WTC11 (cell line): ENCODE measurements at regions not wholly inside any gene's neighbourhood (a gene's known extent, or its start where the extent isn't known, plus 50 kb on each side); places are given as distances from the start of the nearest gene placed in this dataset.

ENCODE experiments used
- ATAC-seq: fragments of 200-7000 bp; cut with Tn5 transposase; 2 replicates; pipeline ENCODE4 v1.10.0; 2021; ENCODE audit warnings: mild to moderate bottlenecking, moderate library complexity
- CTCF ChIA-PET: fragments of 300-600 bp; sonication (Branson Sonifier 250); formaldehyde crosslinking; loops from one replicate; lab custom pipeline; 2021; ENCODE audit warnings: antibody characterized with exemption; lab: Charles Lee
- POLR2A ChIA-PET: fragments of 350-600 bp; sonication (Branson Sonifier 250); formaldehyde crosslinking; loops from one replicate; lab custom pipeline; 2021; ENCODE audit warnings: antibody characterized with exemption; lab: Charles Lee
- DNase-seq: peaks from one replicate; pipeline ENCODE4 v3.0.0; 2021; ENCODE audit warnings: low spot score
- H3K27ac Mint-ChIP-seq: 2 replicates; pipeline ENCODE4 v1.8.0; 2021; ENCODE audit warnings: mixed read lengths
- H3K27me3 Mint-ChIP-seq: 2 replicates; pipeline ENCODE4 v1.8.0; 2021; ENCODE audit warnings: low read depth, mild to moderate bottlenecking, moderate library complexity, mixed read lengths
- H3K36me3 Mint-ChIP-seq: 2 replicates; pipeline ENCODE4 v1.8.0; 2021; ENCODE audit warnings: mixed read lengths
- H3K4me1 Mint-ChIP-seq: 2 replicates; pipeline ENCODE4 v1.8.0; 2022; ENCODE audit warnings: mixed read lengths
- H3K4me3 Mint-ChIP-seq: 2 replicates; pipeline ENCODE4 v1.8.0; 2021; ENCODE audit warnings: mild to moderate bottlenecking, moderate library complexity, mixed read lengths
- H3K9me3 Mint-ChIP-seq: 2 replicates; pipeline ENCODE4 v1.8.0; 2021; ENCODE audit warnings: mixed read lengths
- ARID4B ChIP-seq: sonication (generic); formaldehyde crosslinking; IDR thresholded peaks from 2 replicates; pipeline ENCODE4 v1.8.0; 2023; ENCODE audit warnings: missing genetic modification reagents, mild to moderate bottlenecking, borderline replicate concordance
- CDX4 ChIP-seq: fragments of 250-450 bp; sonication (Bioruptor Pico); IDR thresholded peaks from 2 replicates; pipeline ENCODE4 v1.9.0; 2021; ENCODE audit warnings: moderate library complexity, mild to moderate bottlenecking, inconsistent platforms, borderline replicate concordance
- E2F4 ChIP-seq: sonication (generic); formaldehyde crosslinking; IDR thresholded peaks from 2 replicates; pipeline ENCODE4 v1.8.1; 2022; ENCODE audit warnings: low read depth, mild to moderate bottlenecking, moderate library complexity, missing genetic modification reagents, borderline replicate concordance
- EMX1 ChIP-seq: fragments of 250-450 bp; sonication (Bioruptor Pico); IDR thresholded peaks from 2 replicates; pipeline ENCODE4 v1.8.0; 2021; ENCODE audit warnings: mild to moderate bottlenecking
- FOXK1 ChIP-seq: sonication (generic); formaldehyde crosslinking; IDR thresholded peaks from 2 replicates; pipeline ENCODE4 v1.8.0; 2022; ENCODE audit warnings: mild to moderate bottlenecking, moderate library complexity, missing genetic modification reagents
- GTF2I ChIP-seq: fragments of 250-450 bp; sonication (Bioruptor Pico); conservative IDR thresholded peaks from 2 replicates; pipeline ENCODE4 v1.4.0; 2021; ENCODE audit warnings: mild to moderate bottlenecking
- JUN ChIP-seq: sonication (generic); formaldehyde crosslinking; IDR thresholded peaks from 2 replicates; pipeline ENCODE4 v1.8.0; 2023; ENCODE audit warnings: mild to moderate bottlenecking, missing genetic modification reagents
- NFATC4 ChIP-seq: fragments of 250-450 bp; sonication (Bioruptor Pico); IDR thresholded peaks from 2 replicates; pipeline ENCODE4 v1.9.0; 2021; ENCODE audit warnings: mild to moderate bottlenecking
- NR2C2 ChIP-seq: sonication (generic); formaldehyde crosslinking; IDR thresholded peaks from 2 replicates; pipeline ENCODE4 v1.8.0; 2022; ENCODE audit warnings: mild to moderate bottlenecking, missing genetic modification reagents
- OVOL2 ChIP-seq: fragments of 250-450 bp; sonication (Bioruptor Pico); IDR thresholded peaks from 2 replicates; pipeline ENCODE4 v1.9.0; 2021; ENCODE audit warnings: mild to moderate bottlenecking, borderline replicate concordance
- PRDM15 ChIP-seq: sonication (generic); formaldehyde crosslinking; IDR thresholded peaks from 2 replicates; pipeline ENCODE4 v1.8.0; 2022; ENCODE audit warnings: missing genetic modification reagents
- SP1 ChIP-seq: sonication (generic); formaldehyde crosslinking; conservative IDR thresholded peaks from 2 replicates; pipeline ENCODE4 v1.8.1; 2022; ENCODE audit warnings: missing genetic modification reagents
- TEAD4 ChIP-seq: sonication (generic); formaldehyde crosslinking; IDR thresholded peaks from 2 replicates; pipeline ENCODE4 v1.8.0; 2022; ENCODE audit warnings: mild to moderate bottlenecking, missing genetic modification reagents
- ZNF138 ChIP-seq: sonication (generic); formaldehyde crosslinking; conservative IDR thresholded peaks from 2 replicates; pipeline ENCODE4 v1.8.1; 2022; ENCODE audit warnings: mild to moderate bottlenecking, moderate library complexity, missing genetic modification reagents
- ZNF219 ChIP-seq: sonication (generic); formaldehyde crosslinking; IDR thresholded peaks from 2 replicates; pipeline ENCODE4 v1.8.0; 2023; ENCODE audit warnings: missing genetic modification reagents, mild to moderate bottlenecking, borderline replicate concordance
- ZNF232 ChIP-seq: sonication (generic); formaldehyde crosslinking; IDR thresholded peaks from 2 replicates; pipeline ENCODE4 v1.8.0; 2022; ENCODE audit warnings: mild to moderate bottlenecking, missing genetic modification reagents
- ZNF396 ChIP-seq: fragments of 250-450 bp; sonication (Bioruptor Pico); IDR thresholded peaks from 2 replicates; pipeline ENCODE4 v1.8.0; 2021; ENCODE audit warnings: mild to moderate bottlenecking, moderate library complexity, borderline replicate concordance
- TF ChIP-seq, protein P1 (sequence below): sonication (generic); formaldehyde crosslinking; IDR thresholded peaks from 2 replicates; pipeline ENCODE4 v1.8.1; 2023; ENCODE audit warnings: mild to moderate bottlenecking, missing genetic modification reagents
- TF ChIP-seq, protein P2 (sequence below): sonication (generic); formaldehyde crosslinking; IDR thresholded peaks from 2 replicates; pipeline ENCODE4 v1.8.1; 2023; ENCODE audit warnings: mild to moderate bottlenecking, missing genetic modification reagents, moderate library complexity
- TF ChIP-seq, protein P3 (sequence below): sonication (generic); formaldehyde crosslinking; IDR thresholded peaks from 2 replicates; pipeline ENCODE4 v1.8.1; 2023; ENCODE audit warnings: mild to moderate bottlenecking, moderate library complexity, missing genetic modification reagents

- TF ChIP-seq FOXK1 (CRISPR knock-in tag) = no peak
- TF ChIP-seq NR2C2 (CRISPR knock-in tag) = no peak
- no peak for TF ChIP-seq PRDM15 (CRISPR knock-in tag)
- no peak for TF ChIP-seq EMX1 (CRISPR knock-in tag)
- TF ChIP-seq TEAD4 = no peak
- no peak for TF ChIP-seq ZNF396 (CRISPR knock-in tag)
- TF ChIP-seq JUN = no peak
- no peak for TF ChIP-seq CDX4 (CRISPR knock-in tag)
- no peak for TF ChIP-seq ZNF138 (CRISPR knock-in tag)
- no peak for TF ChIP-seq E2F4
- TF ChIP-seq ZNF219 (CRISPR knock-in tag) = no peak
- TF ChIP-seq, protein P1, sequence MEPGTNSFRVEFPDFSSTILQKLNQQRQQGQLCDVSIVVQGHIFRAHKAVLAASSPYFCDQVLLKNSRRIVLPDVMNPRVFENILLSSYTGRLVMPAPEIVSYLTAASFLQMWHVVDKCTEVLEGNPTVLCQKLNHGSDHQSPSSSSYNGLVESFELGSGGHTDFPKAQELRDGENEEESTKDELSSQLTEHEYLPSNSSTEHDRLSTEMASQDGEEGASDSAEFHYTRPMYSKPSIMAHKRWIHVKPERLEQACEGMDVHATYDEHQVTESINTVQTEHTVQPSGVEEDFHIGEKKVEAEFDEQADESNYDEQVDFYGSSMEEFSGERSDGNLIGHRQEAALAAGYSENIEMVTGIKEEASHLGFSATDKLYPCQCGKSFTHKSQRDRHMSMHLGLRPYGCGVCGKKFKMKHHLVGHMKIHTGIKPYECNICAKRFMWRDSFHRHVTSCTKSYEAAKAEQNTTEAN (CRISPR knock-in tag) = no peak
Observed at GRCh38 chr3:102036017-102036416, 186.7 kb downstream of the NFKBIZ start (continued).

DNA sequence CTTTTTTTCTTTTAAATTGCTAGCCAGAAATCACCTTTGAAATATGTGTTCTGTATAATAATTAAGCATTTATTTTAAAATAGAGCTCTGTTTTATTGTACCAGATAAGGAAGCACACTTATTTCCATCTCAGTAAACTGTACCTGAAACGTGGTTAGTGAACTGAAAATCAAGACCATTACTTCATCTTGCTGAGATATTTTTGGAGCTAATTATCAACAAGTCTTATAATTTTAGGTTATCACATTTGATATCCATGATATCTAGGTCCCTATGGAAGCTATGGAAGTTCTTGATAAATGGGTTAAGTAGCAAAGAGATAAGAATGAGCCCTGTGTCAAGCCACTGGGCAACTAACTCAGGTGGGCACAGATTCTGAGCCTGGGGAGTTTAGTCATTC, 187.2 kb downstream of the NFKBIZ start:
- POLR2A ChIA-PET = no interaction called here
- CTCF ChIA-PET = no interaction called here
- Mint-ChIP-seq H3K9me3 (peaks cover 37% of the 10 kb centered on the region), H3K4me3 (no peak overlapping the region), H3K27me3 (peaks cover 5% of the 10 kb centered on the region; the same call in 1 of the 2 replicates), H3K36me3 (peaks cover 28% of the 10 kb centered on the region), H3K27ac (no peak overlapping the region), H3K4me1 (peaks cover 5% of the 10 kb centered on the region; the same call in 1 of the 2 replicates)
- ATAC-seq = no peak
- TF ChIP-seq GTF2I (no peak), ZNF232 (CRISPR knock-in tag) (no peak), SP1 (no peak), ARID4B (no peak), OVOL2 (CRISPR knock-in tag) (no peak), NFATC4 (CRISPR knock-in tag) (no peak), CDX4 (CRISPR knock-in tag) (no peak), JUN (no peak)
- TF ChIP-seq, protein P2, sequence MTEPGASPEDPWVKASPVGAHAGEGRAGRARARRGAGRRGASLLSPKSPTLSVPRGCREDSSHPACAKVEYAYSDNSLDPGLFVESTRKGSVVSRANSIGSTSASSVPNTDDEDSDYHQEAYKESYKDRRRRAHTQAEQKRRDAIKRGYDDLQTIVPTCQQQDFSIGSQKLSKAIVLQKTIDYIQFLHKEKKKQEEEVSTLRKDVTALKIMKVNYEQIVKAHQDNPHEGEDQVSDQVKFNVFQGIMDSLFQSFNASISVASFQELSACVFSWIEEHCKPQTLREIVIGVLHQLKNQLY (CRISPR knock-in tag) = no peak
- TF ChIP-seq, protein P3, sequence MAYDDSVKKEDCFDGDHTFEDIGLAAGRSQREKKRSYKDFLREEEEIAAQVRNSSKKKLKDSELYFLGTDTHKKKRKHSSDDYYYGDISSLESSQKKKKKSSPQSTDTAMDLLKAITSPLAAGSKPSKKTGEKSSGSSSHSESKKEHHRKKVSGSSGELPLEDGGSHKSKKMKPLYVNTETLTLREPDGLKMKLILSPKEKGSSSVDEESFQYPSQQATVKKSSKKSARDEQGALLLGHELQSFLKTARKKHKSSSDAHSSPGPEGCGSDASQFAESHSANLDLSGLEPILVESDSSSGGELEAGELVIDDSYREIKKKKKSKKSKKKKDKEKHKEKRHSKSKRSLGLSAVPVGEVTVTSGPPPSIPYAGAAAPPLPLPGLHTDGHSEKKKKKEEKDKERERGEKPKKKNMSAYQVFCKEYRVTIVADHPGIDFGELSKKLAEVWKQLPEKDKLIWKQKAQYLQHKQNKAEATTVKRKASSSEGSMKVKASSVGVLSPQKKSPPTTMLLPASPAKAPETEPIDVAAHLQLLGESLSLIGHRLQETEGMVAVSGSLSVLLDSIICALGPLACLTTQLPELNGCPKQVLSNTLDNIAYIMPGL = no peak
- DNase-seq = no peak
